GM23338 (cell line): ENCODE measurements at regions not wholly inside any gene's neighbourhood (a gene's known extent, or its start where the extent isn't known, plus 50 kb on each side); places are given as distances from the start of the nearest gene placed in this dataset.

Experiments used
- ATAC-seq: fragments of 200-7000 bp; cut with Tn5 transposase; 3 replicates; pipeline ENCODE4 v1.9.1; 2020
- DNase-seq: peaks from one replicate; pipeline ENCODE4 v3.0.0-alpha.2; 2015; ENCODE audit warnings: low spot score
- H2AFZ ChIP-seq: fragments of 200-600 bp; sonication (generic); 2 replicates; pipeline ENCODE4 v1.8.0; 2016; ENCODE audit warnings: antibody characterized with exemption, mild to moderate bottlenecking, moderate library complexity
- H3F3A ChIP-seq: fragments of 200-600 bp; sonication (generic); replicated peaks from 2 replicates; pipeline ENCODE4 v1.8.0; 2017; ENCODE audit warnings: antibody characterized with exemption, mixed run types, low read depth
- H3K27ac ChIP-seq: fragments of 200-600 bp; sonication (generic); 2 replicates; pipeline ENCODE4 v1.6.1; 2016; ENCODE audit warnings: low read depth
- H3K27me3 ChIP-seq: fragments of 200-600 bp; sonication (generic); 2 replicates; pipeline ENCODE4 v1.8.0; 2016; ENCODE audit warnings: mild to moderate bottlenecking, mixed run types, moderate library complexity; ENCODE audit not compliant: insufficient read depth
- H3K36me3 ChIP-seq: fragments of 200-600 bp; sonication (generic); 2 replicates; pipeline ENCODE4 v1.8.0; 2016; ENCODE audit warnings: mild to moderate bottlenecking; ENCODE audit not compliant: insufficient read depth
- H3K4me1 ChIP-seq: fragments of 200-600 bp; sonication (generic); 2 replicates; pipeline ENCODE4 v1.8.0; 2016; ENCODE audit warnings: mild to moderate bottlenecking, moderate library complexity; ENCODE audit not compliant: insufficient read depth
- H3K4me2 ChIP-seq: fragments of 200-600 bp; sonication (generic); 2 replicates; pipeline ENCODE4 v1.7.1; 2017; ENCODE audit warnings: mixed run types
- H3K4me3 ChIP-seq: fragments of 200-600 bp; sonication (generic); 2 replicates; pipeline ENCODE4 v1.6.1; 2016; ENCODE audit warnings: mixed run types
- H3K79me2 ChIP-seq: fragments of 200-600 bp; sonication (generic); replicated peaks from 2 replicates; pipeline ENCODE4 v1.8.0; 2017; ENCODE audit warnings: mild to moderate bottlenecking; ENCODE audit not compliant: insufficient read depth
- H3K9me2 ChIP-seq: fragments of 200-600 bp; sonication (generic); 2 replicates; pipeline ENCODE4 v1.8.0; 2017; ENCODE audit not compliant: insufficient read depth
- H4K20me1 ChIP-seq: fragments of 200-600 bp; sonication (generic); replicated peaks from 2 replicates; pipeline ENCODE4 v1.8.0; 2017; ENCODE audit warnings: mild to moderate bottlenecking; ENCODE audit not compliant: insufficient read depth
- H3K27ac Mint-ChIP-seq: 2 replicates; pipeline ENCODE4 v1.8.0; 2020; ENCODE audit warnings: inconsistent platforms, mild to moderate bottlenecking, moderate library complexity, mixed read lengths
- H3K27me3 Mint-ChIP-seq: 3 replicates; pipeline ENCODE4 v1.8.0; 2022; ENCODE audit warnings: low read depth, mild to moderate bottlenecking, moderate library complexity, mixed read lengths, inconsistent platforms; ENCODE audit not compliant: insufficient read depth, poor library complexity
- H3K36me3 Mint-ChIP-seq: 3 replicates; pipeline ENCODE4 v1.8.0; 2021; ENCODE audit warnings: low read depth, mild to moderate bottlenecking, inconsistent platforms, moderate library complexity, mixed read lengths
- H3K4me1 Mint-ChIP-seq: 3 replicates; pipeline ENCODE4 v1.8.0; 2020; ENCODE audit warnings: mild to moderate bottlenecking, inconsistent platforms, mixed read lengths
- H3K4me3 Mint-ChIP-seq: 3 replicates; pipeline ENCODE4 v1.8.0; 2021; ENCODE audit warnings: moderate library complexity, mild to moderate bottlenecking, inconsistent platforms, mixed read lengths
- H3K9me3 Mint-ChIP-seq: 3 replicates; pipeline ENCODE4 v1.8.0; 2020; ENCODE audit warnings: moderate library complexity, mild to moderate bottlenecking, inconsistent platforms, mixed read lengths
- CREB1 ChIP-seq: fragments of 250-450 bp; sonication (Bioruptor Pico); IDR thresholded peaks from 2 replicates; pipeline ENCODE4 v1.5.0; 2020; ENCODE audit warnings: low read depth, mild to moderate bottlenecking, moderate library complexity
- EZH2 ChIP-seq: fragments of 200-600 bp; sonication (generic); IDR thresholded peaks from one replicate; pipeline ENCODE4 v1.8.0; 2017; ENCODE audit warnings: antibody characterized with exemption, mild to moderate bottlenecking, low read depth; ENCODE audit not compliant: unreplicated experiment
- EZH2phosphoT487 ChIP-seq: fragments of 200-600 bp; sonication (generic); IDR thresholded peaks from one replicate; pipeline ENCODE4 v1.8.1; 2018; ENCODE audit warnings: antibody characterized with exemption; ENCODE audit not compliant: unreplicated experiment
- JUNB ChIP-seq: IDR thresholded peaks from one replicate; pipeline ENCODE4 v1.6.1; 2016; ENCODE audit warnings: antibody characterized with exemption; ENCODE audit not compliant: unreplicated experiment
- NANOG ChIP-seq: IDR thresholded peaks from 2 replicates; pipeline ENCODE4 v1.6.1; 2016; ENCODE audit warnings: antibody characterized with exemption, borderline replicate concordance
- POLR2AphosphoS5 ChIP-seq: IDR thresholded peaks from 2 replicates; pipeline ENCODE4 v1.6.1; 2016; ENCODE audit warnings: antibody characterized with exemption, low read depth
- STAT1 ChIP-seq: IDR thresholded peaks from one replicate; pipeline ENCODE4 v1.6.1; 2016; ENCODE audit warnings: antibody characterized with exemption; ENCODE audit not compliant: unreplicated experiment
- ZNF114 ChIP-seq: fragments of 250-450 bp; sonication (Bioruptor Pico); IDR thresholded peaks from 2 replicates; pipeline ENCODE4 v1.5.0; 2020; ENCODE audit warnings: mild to moderate bottlenecking, moderate library complexity
- ZNF331 ChIP-seq: fragments of 250-450 bp; sonication (Bioruptor Pico); IDR thresholded peaks from 2 replicates; pipeline ENCODE4 v1.5.0; 2020; ENCODE audit warnings: low read depth, mild to moderate bottlenecking, moderate library complexity
- TF ChIP-seq, protein P1 (sequence below): IDR thresholded peaks from one replicate; pipeline ENCODE4 v1.6.1; 2018; ENCODE audit warnings: antibody characterized with exemption; ENCODE audit not compliant: unreplicated experiment
- TF ChIP-seq, protein P2 (sequence below), 2 experiments: fragments of 200-600 bp in 1 of 2; sonication (generic) in 1 of 2; conservative IDR thresholded peaks; 2 replicates each; pipeline versions ENCODE4 v1.5.1 to v1.6.1; 2016 to 2017; ENCODE audit warnings: antibody characterized with exemption in 2 of 2, low read depth in 2 of 2, mild to moderate bottlenecking in 2 of 2, moderate library complexity in 1 of 2
- TF ChIP-seq, protein P3 (sequence below): IDR thresholded peaks from 2 replicates; pipeline ENCODE4 v1.6.1; 2016; ENCODE audit warnings: antibody characterized with exemption

DNA sequence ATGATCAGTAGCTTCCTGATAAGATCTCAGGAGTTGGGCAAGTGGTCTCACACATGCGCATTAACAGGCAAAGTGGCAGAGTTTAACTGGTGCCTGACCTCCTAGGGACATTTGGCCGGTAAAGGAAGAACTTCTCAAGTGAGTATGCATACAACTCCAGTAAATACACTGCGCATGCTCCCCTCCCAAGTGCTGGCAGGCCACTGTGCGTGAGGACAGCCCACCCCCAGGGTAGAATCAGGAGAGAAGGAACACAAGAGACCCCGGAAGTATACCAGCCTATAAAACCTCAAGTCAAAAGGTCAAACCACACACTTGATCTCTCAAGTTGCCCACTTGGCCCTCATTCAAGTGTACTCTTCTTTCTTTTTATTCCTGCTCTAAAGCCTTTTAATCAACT, 225.5 kb upstream of the ANKRD50 start (continued):
- no peak for TF ChIP-seq EZH2phosphoT487
- TF ChIP-seq, protein P1, sequence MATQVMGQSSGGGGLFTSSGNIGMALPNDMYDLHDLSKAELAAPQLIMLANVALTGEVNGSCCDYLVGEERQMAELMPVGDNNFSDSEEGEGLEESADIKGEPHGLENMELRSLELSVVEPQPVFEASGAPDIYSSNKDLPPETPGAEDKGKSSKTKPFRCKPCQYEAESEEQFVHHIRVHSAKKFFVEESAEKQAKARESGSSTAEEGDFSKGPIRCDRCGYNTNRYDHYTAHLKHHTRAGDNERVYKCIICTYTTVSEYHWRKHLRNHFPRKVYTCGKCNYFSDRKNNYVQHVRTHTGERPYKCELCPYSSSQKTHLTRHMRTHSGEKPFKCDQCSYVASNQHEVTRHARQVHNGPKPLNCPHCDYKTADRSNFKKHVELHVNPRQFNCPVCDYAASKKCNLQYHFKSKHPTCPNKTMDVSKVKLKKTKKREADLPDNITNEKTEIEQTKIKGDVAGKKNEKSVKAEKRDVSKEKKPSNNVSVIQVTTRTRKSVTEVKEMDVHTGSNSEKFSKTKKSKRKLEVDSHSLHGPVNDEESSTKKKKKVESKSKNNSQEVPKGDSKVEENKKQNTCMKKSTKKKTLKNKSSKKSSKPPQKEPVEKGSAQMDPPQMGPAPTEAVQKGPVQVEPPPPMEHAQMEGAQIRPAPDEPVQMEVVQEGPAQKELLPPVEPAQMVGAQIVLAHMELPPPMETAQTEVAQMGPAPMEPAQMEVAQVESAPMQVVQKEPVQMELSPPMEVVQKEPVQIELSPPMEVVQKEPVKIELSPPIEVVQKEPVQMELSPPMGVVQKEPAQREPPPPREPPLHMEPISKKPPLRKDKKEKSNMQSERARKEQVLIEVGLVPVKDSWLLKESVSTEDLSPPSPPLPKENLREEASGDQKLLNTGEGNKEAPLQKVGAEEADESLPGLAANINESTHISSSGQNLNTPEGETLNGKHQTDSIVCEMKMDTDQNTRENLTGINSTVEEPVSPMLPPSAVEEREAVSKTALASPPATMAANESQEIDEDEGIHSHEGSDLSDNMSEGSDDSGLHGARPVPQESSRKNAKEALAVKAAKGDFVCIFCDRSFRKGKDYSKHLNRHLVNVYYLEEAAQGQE, result no peak
- TF ChIP-seq CREB1 (CRISPR knock-in tag), result no peak
- no peak for TF ChIP-seq JUNB
- TF ChIP-seq, protein P2, sequence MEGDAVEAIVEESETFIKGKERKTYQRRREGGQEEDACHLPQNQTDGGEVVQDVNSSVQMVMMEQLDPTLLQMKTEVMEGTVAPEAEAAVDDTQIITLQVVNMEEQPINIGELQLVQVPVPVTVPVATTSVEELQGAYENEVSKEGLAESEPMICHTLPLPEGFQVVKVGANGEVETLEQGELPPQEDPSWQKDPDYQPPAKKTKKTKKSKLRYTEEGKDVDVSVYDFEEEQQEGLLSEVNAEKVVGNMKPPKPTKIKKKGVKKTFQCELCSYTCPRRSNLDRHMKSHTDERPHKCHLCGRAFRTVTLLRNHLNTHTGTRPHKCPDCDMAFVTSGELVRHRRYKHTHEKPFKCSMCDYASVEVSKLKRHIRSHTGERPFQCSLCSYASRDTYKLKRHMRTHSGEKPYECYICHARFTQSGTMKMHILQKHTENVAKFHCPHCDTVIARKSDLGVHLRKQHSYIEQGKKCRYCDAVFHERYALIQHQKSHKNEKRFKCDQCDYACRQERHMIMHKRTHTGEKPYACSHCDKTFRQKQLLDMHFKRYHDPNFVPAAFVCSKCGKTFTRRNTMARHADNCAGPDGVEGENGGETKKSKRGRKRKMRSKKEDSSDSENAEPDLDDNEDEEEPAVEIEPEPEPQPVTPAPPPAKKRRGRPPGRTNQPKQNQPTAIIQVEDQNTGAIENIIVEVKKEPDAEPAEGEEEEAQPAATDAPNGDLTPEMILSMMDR (conservative IDR thresholded peaks at IDR 0.05; ENCODE audit: low read depth in 2 of 2), result no peak
- TF ChIP-seq, protein P3, sequence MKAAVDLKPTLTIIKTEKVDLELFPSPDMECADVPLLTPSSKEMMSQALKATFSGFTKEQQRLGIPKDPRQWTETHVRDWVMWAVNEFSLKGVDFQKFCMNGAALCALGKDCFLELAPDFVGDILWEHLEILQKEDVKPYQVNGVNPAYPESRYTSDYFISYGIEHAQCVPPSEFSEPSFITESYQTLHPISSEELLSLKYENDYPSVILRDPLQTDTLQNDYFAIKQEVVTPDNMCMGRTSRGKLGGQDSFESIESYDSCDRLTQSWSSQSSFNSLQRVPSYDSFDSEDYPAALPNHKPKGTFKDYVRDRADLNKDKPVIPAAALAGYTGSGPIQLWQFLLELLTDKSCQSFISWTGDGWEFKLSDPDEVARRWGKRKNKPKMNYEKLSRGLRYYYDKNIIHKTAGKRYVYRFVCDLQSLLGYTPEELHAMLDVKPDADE, result no peak
- TF ChIP-seq EZH2, result no peak

DNA sequence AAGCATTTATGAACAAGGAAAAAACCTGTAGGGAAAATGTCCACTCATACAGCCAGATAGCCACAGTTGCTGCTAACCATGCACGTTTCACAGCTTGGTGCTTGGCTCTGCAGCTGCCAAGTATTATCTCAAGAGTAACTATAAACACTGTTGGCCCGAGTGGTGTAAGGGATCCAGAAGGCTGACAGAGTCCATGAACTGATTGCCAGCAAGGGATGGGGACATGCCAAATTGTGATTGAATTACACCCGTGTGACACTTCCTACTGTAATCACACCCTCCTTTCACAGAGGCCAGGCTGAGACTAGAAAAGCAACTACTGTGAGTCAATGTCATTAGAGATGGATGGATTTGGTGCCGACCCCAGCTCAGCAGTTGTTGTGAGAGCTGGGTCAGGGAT, 223.9 kb upstream of the ANKRD50 start:
- no peak overlapping the region; the same call in 1 of the 2 replicates for H3K27ac Mint-ChIP-seq
- no peak overlapping the region for H3K4me2 ChIP-seq
- no peaks in the 10 kb centered on the region for H3K9me2 ChIP-seq
- no peak overlapping the region for H3K4me3 ChIP-seq
- H3F3A ChIP-seq, result no peaks in the 10 kb centered on the region
- DNase-seq (no peak), ATAC-seq (no peak)
- no peaks in the 10 kb centered on the region for H3K79me2 ChIP-seq
- no peak overlapping the region for H3K27ac ChIP-seq
- peaks cover 32% of the 10 kb centered on the region for H3K4me1 Mint-ChIP-seq
- H3K4me3 Mint-ChIP-seq, result no peak overlapping the region
- H3K27me3 Mint-ChIP-seq, result no peaks in the 10 kb centered on the region
- no peak overlapping the region for H2AFZ ChIP-seq
- no peaks in the 10 kb centered on the region for H4K20me1 ChIP-seq
- peaks cover 18% of the 10 kb centered on the region for H3K4me1 ChIP-seq
- no peaks in the 10 kb centered on the region for H3K27me3 ChIP-seq
- H3K9me3 Mint-ChIP-seq, result no peaks in the 10 kb centered on the region
- H3K36me3 Mint-ChIP-seq, result no peaks in the 10 kb centered on the region
- no peaks in the 10 kb centered on the region for H3K36me3 ChIP-seq
- TF ChIP-seq NANOG, result no peak
- TF ChIP-seq, protein P1, result no peak
- TF ChIP-seq EZH2phosphoT487, result no peak
- TF ChIP-seq, protein P3, result no peak
- TF ChIP-seq, protein P2 (conservative IDR thresholded peaks at IDR 0.05; ENCODE audit: low read depth in 2 of 2), result no peak
- TF ChIP-seq STAT1, result no peak
- TF ChIP-seq EZH2, result no peak
- TF ChIP-seq CREB1 (CRISPR knock-in tag), result no peak
- TF ChIP-seq ZNF114 (CRISPR knock-in tag), result no peak
- TF ChIP-seq JUNB, result no peak
- no peak for TF ChIP-seq POLR2AphosphoS5
- no peak for TF ChIP-seq ZNF331 (CRISPR knock-in tag)
